Skeletal muscle cell (primary cell): ENCODE measurements at regions not wholly inside any gene's neighbourhood (a gene's known extent, or its start where the extent isn't known, plus 50 kb on each side); places are given as distances from the start of the nearest gene placed in this dataset.
"Not testable (repeated sequence)": the region's sequence is repeated elsewhere in the genome, so short reads cannot be mapped to it uniquely, and the experiment has no call there.

Source experiments
- DNase-seq: peaks from one replicate; pipeline ENCODE4 v3.0.0-alpha.2; 2010; ENCODE audit warnings: low read depth
- H3K4me3 ChIP-seq: 2 replicates; pipeline ENCODE4 v1.5.1; 2011; ENCODE audit warnings: low read depth, mild to moderate bottlenecking, control low read depth, low read length, moderate library complexity

DNA sequence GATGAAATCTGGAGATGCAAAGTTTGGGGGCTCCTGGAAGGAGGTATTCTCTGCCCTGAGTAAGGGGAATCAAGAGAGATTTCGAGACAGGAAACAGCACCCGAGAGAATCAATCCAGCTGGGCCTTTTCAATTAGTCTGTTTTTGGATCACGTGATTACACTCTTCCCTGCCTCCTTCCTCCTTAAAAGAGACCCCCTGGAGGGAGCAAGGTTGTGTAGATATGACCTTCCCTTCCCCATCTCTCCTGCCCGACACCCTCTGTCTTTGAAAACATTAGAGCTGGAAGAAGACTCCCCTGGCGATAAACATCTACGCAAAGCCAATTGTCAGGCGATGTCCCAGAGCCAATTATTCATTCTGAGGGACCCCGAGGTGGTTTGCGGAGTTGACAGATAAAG is 407.9 kb downstream of the MIAT start:
- DNase-seq, result no peak
- no peak overlapping the region for H3K4me3 ChIP-seq

DNA sequence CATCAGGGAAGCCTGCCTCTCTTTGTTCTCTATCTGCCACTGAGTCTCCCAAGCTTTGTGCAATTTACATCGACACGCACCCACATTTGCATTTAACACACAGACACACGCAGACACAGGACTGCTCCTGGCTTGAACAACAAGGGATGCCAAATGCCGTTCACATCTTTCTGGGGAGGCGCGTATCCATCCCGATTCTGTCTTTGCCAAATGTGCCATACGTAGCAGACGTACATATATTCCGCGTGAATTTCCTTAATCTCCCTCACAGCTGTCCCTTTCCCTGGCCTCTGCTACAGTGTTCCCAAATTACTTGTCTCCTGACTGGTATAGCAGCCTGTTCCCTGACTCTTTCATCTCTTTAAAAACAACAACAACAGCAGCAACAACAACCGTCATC is 409.5 kb downstream of the MIAT start:
- DNase-seq, result no peak

DNA sequence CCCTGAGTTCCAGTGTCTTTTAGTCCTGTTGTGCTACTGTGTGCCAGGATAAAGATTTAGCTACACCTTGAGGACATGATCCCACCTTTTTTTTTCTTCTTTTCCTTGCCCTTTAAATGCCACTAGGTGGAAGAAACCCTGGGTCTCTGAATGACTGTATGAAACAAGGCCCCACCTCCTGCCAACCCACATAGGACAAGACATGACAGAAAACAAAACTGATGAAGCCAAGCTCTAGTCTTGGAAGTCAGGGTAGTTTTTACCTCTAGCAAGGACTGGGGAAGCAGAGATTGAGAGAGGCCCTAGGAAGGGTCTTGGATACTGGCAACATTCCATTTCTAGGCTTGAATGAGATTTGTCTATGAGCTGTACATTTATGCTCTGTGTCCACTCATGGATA is 410.7 kb downstream of the MIAT start:
- DNase-seq, result no peak

More for the DNA sequence above, 409.5 kb downstream of the MIAT start:
- no peak overlapping the region for H3K4me3 ChIP-seq

DNA sequence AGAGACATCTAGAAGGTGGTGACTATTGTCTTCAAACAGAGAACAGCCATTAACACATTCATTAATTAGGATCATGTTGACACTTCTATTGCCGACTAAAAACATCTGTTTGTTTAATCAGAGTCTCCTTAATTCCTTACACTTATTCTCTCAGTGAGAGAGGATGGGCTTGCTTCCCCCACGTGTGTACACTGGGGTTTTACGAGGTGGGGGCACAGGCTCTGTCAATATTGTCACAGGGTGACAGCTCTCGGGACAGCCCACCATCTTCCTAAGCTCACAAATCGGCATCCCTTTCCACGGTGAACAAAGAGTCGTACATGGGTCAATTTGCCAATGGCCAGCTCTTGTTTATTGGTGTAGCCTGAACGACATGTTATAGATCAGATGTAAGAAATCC is 413.2 kb downstream of the MIAT start:
- H3K4me3 ChIP-seq, result no peak overlapping the region
- no peak for DNase-seq

More for the DNA sequence above, 410.7 kb downstream of the MIAT start:
- no peak overlapping the region for H3K4me3 ChIP-seq

DNA sequence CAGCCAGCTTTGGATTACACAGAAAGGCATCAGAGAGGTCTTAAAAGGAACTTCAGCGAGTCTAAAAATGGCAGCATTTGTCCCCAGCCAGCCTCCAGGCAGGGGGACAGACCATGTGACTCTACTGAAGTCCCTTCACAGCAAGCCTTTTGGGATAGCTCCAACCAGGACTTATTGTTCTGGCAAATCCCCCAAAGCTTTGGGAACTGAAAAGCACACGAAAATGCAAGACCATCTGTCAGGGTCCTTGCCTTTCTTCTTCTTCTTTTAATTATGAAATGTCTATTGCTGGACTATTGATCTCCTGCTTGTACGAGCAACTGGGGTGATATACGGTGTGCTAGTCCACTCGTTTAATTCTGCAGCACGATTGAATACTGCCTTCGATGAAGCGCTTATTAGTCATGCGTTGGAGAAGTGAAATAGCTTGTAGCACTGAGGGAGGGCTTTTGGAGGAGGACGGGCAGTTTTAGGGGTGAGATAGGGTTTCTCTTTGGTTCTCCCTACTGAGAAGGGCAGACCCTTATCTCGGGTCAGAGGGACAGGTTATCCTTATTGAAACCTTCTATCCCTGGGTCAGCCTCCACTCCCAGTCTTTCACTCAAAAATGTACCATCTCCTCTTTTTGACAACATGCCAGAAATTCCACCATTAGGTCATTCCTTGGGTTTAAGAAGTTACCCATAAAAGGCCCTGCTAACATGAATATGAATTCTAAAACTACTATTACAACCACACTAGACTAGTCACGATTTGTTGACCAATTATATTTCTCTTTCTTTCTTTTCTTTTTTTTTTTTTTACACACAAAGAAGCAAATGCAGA is 416.4 kb downstream of the MIAT start:
- DNase-seq, result no peak
- no peak overlapping the region for H3K4me3 ChIP-seq

DNA sequence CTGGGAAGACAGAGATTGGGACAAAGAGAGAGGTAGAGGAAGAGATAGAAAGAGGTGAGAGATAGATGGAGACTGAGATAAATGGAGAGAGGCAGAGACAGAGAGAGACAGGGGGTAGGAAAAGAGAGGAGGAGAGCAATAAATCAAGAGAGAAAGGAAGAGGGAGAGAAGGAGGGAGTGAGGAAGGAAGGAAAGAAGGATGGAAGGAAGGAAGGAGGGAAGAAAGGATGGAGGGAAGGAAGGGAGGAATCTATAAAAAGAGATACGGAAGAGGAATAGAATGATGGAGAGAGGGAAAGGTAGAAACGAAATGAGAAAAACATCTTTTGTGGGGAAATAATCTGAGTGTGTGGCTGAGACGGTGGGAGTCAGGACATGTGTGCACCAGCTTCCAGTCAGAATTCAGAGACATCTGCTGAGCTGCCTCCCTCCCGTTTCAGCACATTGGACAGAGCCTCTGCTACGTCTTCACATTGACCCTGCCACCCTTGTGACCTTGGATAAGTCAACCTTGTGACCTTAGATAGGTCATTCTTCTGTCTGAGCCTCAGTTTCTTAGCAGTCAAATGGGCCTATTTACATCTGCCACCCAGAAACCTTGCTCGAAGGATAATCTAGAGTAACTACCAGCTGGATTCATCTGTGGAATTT is 417.8 kb downstream of the MIAT start:
- no peak overlapping the region for H3K4me3 ChIP-seq
- DNase-seq, result no peak

DNA sequence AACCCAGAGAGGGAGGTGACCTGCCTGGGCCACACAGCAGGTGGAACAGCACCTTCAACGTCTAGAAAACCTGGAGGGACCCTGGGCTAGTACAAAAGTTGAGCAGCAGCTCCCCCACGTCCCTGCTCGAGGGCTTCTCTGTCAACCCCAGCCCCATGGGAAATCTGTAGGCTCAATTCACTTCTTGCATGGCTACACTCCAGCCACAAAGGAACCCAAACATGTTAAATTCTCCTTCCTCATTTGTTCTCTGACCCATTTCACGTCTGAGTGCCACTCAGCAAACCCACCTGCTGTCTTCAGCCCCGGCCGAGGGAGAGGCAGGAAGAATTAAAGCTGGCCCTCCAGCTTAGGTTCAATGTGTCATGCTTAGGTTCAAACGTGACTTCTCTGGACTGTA is 418.5 kb downstream of the MIAT start:
- no peak overlapping the region for H3K4me3 ChIP-seq
- no peak for DNase-seq

DNA sequence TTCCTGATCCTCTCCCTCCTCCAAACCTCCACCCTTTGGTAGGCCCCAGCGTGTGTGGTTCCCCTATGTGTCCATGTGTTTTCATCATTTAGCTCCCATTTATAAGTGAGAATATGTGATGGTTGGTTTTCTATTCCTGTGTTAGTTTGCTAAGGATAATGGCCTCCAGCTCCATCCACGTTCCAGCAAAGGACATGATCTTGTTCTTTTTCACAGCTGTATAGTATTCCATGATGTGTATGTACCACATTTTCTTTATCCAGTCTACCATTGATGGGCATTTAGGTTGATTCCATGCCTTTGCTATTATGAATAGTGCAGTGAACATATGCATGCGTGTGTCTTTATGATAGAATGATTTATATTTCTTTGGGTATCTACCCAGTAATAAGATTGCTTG is 420.7 kb downstream of the MIAT start:
- not testable (repeated sequence) for H3K4me3 ChIP-seq, DNase-seq

DNA sequence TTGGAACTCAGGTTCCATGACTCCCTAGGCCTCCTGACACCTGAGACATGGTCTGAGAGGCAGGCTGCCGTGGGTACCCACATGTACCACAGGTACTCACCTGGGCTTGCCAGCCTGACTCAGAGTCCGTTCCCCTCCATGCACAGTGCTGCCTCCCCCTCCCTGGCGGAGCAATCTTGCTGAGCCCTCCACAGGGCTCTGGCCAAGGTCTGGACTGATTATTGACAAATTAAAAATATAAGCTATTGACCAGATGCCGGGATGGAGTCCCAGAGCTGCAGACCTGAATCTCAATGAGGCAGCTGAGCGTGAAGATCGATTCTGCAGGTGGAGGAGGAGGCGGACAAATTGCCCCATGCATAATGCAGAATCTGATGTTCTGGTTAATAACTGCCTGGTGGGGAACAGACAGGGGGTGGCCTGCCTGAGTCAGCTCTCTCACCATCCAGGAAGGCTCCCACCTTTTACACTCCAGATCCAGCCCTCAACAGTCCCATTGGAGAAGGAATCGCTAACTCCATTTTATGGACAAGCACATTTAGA is 422.7 kb downstream of the MIAT start:
- H3K4me3 ChIP-seq, result no peak overlapping the region
- no peak for DNase-seq

DNA sequence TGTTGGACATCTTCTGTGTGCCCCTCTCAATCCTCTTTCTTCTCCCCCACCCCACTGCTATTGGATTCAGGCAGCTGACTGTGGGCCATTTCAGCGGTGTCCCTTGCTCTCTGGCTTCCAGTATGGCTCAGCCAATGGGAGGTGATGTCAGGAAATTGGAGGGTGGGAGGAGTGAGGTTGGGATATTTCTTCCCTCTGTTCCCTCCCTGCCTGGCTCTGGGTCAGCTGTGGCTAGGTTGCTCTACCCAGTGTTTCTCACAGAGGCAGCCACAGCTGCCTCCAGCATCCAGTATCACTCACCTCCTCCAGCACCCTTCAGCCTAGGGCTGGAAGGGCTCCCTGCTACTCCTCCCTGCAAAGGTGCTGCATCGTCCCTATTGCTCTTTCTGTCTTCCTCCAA is 423.5 kb downstream of the MIAT start:
- no peak overlapping the region for H3K4me3 ChIP-seq
- no peak for DNase-seq

DNA sequence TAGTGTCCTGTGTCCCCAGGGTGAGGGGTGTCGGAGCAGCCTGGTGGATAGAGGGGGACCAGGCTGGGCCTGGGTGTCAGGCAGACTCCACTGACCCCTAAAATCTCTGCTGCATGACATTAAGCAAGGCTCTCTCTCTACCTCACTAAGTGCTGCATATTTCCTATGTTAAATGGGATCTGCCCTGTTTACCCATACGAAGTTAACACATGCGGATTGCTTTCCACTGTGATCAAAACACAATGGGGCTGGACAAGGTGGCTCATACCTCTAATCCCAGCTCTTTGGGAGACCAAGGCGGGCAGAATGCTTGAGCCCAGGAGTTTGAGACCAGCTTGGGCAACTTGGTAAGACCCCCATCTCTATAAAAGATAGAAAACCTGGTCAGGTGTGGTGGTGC is 426.2 kb downstream of the MIAT start:
- no peak overlapping the region for H3K4me3 ChIP-seq

DNA sequence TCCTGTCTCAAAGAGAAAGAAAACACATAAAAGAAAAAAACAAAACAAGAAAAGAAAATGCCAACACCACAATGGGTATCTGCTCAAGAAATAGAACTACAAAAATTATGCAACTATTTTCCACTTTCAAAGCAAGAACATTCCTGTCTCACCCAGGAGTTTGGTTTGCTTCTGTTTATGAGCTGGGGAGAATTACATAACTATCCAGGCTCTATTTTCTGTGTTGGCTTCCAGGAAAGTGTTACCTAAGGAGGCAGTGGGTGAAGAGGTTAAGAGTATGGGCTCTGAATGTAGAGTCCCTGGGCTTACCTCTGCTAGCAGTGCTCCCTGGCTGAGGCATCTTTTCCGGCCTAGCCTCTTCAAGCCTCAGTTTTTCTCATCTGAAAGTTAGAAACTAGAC is 426.7 kb downstream of the MIAT start:
- H3K4me3 ChIP-seq, result no peak overlapping the region
- no peak for DNase-seq

More for the DNA sequence above, 426.2 kb downstream of the MIAT start:
- DNase-seq, result no peak

DNA sequence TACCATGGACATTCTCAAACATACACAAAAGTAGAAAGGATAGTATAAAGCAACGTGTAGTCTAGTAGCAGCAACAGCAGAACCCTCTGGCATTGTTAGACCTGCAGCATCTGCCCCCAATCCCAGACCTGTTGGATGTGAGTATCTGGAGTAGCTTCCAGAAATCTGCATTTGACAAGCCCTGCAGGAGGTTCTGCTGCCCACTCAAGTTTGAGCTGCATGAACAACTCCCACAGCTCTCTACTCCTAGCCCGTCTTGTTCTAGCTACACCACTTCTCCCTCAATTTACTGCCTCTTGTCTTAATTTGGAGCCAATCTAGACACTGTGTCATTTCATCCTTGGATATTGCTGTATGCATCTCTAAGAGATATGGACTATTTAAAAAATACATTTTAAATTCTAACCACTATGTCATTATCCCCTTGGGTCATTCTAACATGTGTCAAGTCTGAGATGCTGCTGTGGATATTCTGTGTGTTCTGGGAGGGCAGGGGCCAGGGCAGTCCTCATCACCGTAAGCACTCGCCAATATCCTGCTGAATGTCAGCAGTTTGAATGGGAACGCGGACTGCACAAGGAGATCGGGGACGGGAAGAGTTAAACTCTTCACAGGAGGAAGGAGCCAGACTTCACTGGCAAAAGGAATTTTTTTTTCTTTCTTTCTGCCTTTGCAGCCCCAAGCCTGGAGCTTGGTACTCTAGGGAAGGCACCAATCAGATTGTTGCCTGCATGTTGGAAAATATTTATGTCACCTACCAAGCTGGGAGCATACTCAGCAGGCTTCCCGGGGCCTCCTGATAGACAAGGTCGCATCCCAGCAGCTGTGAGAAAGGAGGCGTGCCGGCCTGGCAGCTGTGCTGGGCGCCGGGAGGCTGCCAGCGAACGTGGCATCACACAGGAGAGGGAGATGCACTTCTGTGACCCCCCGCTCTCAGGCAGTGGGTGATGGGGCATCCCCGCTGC is 429.0 kb downstream of the MIAT start:
- DNase-seq, result no peak

DNA sequence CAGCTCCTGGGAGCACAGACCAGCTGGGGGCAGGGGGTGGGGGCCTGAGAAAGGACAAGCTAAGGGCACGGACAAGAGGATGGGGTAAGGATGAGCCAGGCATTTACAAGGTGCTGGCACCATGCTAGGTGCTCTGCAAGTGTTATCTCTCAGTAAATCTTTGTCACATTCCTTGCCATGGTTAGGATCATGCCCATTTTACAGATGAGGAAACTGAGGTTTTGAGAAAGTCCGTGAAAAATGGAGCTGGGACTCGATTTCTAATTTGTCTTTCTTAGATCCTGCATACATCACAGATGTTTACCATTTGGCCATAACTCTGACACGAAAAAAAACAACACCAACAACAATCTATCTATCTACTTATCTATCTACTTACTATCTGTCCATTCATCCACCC is 429.7 kb downstream of the MIAT start:
- H3K4me3 ChIP-seq, result no peak overlapping the region
- no peak for DNase-seq

More for the DNA sequence above, 429.0 kb downstream of the MIAT start:
- H3K4me3 ChIP-seq, result no peak overlapping the region

DNA sequence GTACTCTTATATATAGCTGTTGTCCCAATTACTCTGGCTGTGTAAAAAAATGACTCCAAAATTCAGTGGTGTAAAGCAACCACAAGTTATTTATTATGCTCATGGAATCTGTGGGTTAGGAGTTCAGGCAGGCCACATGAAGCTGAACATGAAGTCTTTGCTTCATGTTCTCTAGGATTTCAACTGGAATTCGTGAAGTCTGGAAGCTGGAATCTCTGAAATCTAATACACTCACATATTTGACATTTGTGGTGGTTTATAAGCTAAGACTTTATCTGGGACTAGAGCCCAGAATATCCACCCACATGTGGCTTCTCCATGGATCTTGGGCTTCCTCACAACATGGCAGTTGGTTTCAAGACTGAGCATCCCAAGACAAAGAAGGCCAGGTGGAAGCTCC is 430.6 kb downstream of the MIAT start:
- no peak for DNase-seq
- H3K4me3 ChIP-seq, result no peak overlapping the region

DNA sequence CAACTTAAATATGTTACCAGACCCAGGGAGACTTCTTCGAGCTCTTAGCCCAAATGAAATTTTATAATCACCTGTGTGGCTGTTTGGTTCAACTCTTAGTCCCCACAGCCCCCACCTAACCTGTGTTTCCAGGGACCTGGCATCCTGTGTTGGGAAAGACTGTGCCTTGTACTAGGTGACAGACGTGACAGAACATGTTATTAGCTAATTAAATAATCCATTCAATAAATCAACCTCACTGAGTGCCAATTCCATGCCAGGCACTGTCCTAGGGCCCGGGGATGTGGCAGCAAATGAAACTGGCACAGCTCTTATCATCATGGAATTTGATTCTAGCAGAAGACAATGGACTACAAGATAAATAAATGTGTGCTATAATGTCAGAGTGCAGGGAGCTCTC is 431.9 kb downstream of the MIAT start:
- H3K4me3 ChIP-seq, result no peak overlapping the region
- DNase-seq, result no peak

DNA sequence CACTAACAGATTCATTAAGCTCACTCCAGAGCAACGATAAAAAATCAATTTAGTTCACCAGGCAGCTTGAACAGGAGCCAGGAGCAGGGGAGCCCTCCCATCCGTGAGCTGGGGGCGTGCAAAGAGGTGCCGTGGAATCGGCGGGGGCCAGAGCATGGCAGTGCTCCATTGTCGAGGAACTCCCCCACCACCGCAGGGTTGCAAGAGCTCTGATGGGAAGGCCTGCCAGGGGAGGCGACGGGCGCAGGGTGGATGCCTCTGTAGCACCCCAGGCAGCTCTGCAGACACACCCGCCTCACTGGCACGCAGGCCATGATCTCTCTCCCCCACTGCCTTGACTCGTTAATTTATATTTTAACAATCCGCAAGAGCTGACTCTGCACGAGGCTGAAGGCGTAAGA is 433.2 kb downstream of the MIAT start:
- no peak overlapping the region for H3K4me3 ChIP-seq
- DNase-seq, result no peak

DNA sequence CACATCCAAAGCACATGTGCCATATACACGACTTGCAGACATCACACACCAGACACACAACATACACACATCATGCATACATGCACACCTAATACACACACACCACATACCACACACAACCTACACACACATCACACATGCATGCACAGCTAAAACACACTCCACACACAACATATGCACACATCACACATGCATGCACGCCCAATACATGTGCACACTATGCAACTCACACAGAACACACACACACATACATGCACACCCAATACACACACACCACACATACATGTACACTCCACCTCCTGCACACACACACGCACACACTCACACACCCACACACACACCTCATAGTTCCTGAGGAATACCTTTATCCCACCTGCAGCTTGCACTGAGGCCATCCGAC is 436.0 kb downstream of the MIAT start:
- no peak overlapping the region for H3K4me3 ChIP-seq
- DNase-seq, result no peak

DNA sequence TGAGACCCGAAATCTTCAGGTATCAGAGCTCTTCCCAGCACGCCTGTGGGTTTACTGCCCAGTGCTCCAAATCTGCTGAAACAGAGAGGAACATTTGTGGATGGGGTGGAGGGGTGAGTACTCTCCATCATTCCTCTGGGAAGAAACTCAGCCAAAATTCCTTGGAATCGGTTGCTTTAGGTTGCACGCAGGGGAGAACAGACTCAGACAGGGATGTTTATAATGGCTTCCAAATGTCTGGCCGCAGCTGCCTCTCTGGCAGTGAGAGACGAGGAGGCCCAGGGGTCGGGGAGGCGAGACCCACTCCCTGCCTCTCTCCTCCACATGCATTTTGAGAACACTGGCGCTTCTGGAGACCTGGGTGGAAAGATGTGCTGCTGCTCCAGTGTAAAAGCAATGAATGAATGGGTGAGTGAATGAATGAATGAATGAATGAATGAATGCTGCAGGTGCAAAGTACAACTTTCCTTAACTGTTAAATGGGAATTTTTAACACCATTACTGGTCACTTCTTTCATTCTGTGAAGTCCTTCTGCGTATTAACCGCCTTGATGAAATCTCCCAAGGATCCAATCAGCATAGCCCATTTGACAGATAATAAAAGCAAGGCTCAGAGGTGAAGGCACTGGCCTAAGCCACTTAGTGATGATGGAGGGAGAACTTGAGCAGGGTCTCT is 437.4 kb downstream of the MIAT start:
- H3K4me3 ChIP-seq, result no peak overlapping the region
- no peak for DNase-seq
